Uterus (tissue), 2 donors: ENCODE measurements at regions not wholly inside any gene's neighbourhood (a gene's known extent, or its start where the extent isn't known, plus 50 kb on each side); places are given as distances from the start of the nearest gene placed in this dataset.

Source experiments
- POLR2A ChIP-seq, 2 donors: fragments of 450-650 bp; IDR thresholded peaks; one replicate each; pipeline ENCODE4 v1.6.1; 2016; ENCODE audit warnings: antibody characterized with exemption in 2 of 2, mild to moderate bottlenecking in 1 of 2, moderate library complexity in 1 of 2
- TF ChIP-seq, protein P1 (sequence below), 4 experiments: fragments of 200-600 bp in 2 of 4; fragments of 450-650 bp in 2 of 4; sonication (generic) in 2 of 4; IDR thresholded peaks; one replicate each; pipeline ENCODE4 v1.5.1; 2016 to 2019; ENCODE audit warnings: antibody characterized with exemption in 4 of 4, mild to moderate bottlenecking in 2 of 4, moderate library complexity in 1 of 4

DNA sequence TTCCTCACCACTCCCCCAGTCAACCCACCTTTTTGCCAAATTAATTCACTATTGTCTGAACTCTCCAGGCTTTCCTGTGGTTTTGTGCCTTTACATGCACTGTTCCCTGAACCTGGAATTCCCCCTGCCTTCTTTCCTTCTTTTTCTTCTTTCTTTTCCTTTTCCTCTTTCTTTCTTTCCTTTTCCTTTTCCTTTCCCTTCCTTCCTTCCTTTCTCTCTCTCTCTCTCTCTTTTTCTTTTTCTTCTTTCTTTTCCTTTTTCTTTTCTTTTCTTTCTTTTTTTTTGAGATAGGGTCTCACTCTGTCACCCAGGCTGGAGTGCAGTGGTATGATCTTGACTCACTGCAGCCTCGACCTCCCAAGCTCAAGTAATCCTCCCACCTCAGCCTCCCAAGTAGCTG lies 56.6 kb upstream of the CDC42BPA start:
- TF ChIP-seq POLR2A (IDR thresholded peaks at IDR 0.05), result no peak
- TF ChIP-seq, protein P1, sequence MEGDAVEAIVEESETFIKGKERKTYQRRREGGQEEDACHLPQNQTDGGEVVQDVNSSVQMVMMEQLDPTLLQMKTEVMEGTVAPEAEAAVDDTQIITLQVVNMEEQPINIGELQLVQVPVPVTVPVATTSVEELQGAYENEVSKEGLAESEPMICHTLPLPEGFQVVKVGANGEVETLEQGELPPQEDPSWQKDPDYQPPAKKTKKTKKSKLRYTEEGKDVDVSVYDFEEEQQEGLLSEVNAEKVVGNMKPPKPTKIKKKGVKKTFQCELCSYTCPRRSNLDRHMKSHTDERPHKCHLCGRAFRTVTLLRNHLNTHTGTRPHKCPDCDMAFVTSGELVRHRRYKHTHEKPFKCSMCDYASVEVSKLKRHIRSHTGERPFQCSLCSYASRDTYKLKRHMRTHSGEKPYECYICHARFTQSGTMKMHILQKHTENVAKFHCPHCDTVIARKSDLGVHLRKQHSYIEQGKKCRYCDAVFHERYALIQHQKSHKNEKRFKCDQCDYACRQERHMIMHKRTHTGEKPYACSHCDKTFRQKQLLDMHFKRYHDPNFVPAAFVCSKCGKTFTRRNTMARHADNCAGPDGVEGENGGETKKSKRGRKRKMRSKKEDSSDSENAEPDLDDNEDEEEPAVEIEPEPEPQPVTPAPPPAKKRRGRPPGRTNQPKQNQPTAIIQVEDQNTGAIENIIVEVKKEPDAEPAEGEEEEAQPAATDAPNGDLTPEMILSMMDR (IDR thresholded peaks at IDR 0.05), result no peak
